Mesodermal cell (in vitro differentiated cells): ENCODE measurements at regions not wholly inside any gene's neighbourhood (a gene's known extent, or its start where the extent isn't known, plus 50 kb on each side); places are given as distances from the start of the nearest gene placed in this dataset.
"Not testable (repeated sequence)": the region's sequence is repeated elsewhere in the genome, so short reads cannot be mapped to it uniquely, and the experiment has no call there.

ENCODE experiments used
- H3K27ac ChIP-seq: 2 replicates; pipeline ENCODE4 v1.7.0; 2013; ENCODE audit warnings: mild to moderate bottlenecking, low read depth, low read length, moderate library complexity; ENCODE audit not compliant: severe bottlenecking
- H3K36me3 ChIP-seq: 2 replicates; pipeline ENCODE4 v1.7.1; 2013; ENCODE audit warnings: mild to moderate bottlenecking, low read length, moderate library complexity; ENCODE audit not compliant: control insufficient read depth, insufficient read depth
- H3K4me1 ChIP-seq: one replicate; pipeline ENCODE4 v1.7.1; 2013; ENCODE audit warnings: mild to moderate bottlenecking, low read length; ENCODE audit not compliant: insufficient read depth, control insufficient read depth, poor library complexity, severe bottlenecking
- H3K4me3 ChIP-seq: 2 replicates; pipeline ENCODE4 v1.7.0; 2013; ENCODE audit warnings: low read length, control low read depth, mild to moderate bottlenecking; ENCODE audit not compliant: insufficient read depth, poor library complexity, severe bottlenecking; ENCODE audit errors: extremely low read depth
- H3K9me3 ChIP-seq: 2 replicates; pipeline ENCODE4 v1.7.1; 2013; ENCODE audit warnings: mild to moderate bottlenecking, low read length, moderate library complexity; ENCODE audit not compliant: control insufficient read depth
- WGBS, 2 experiments: methylation state at CpG; one replicate each; pipeline ENCODE4 v1.1.5; 2013; ENCODE audit warnings: missing lambda C conversion rate in 2 of 2; ENCODE audit not compliant: insufficient coverage in 2 of 2; 5-methylcytosine and 5-hydroxymethylcytosine counted together

DNA sequence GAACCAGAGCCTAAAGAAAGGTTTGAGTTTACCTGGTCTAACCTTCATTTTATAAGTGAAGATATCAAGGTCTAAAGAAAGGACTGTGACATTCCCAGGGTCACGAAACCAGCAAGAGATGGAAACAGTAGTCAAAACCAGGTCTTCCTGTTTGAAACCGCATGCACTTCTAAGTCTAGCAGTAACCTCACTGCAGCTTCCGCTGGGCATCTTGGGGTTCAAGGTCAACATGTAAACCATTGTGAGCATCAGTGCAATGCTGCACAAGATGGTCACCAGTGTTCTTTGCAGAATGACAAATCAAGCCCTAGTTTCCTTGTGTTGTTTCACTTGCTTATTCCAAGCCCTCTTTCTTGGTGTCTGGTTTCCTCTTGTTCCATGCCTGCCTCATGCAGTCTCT, 292.9 kb upstream of the MEX3C start:
- 94 to 100% methylated on average over 3 of the region's 3 CpGs for WGBS, 2 experiments
- Histone ChIP-seq H3K9me3 (no peaks in the 10 kb centered on the region), H3K36me3 (no peaks in the 10 kb centered on the region), H3K27ac (no peak overlapping the region), H3K4me3 (no peak overlapping the region), H3K4me1 (no peaks in the 10 kb centered on the region)

DNA sequence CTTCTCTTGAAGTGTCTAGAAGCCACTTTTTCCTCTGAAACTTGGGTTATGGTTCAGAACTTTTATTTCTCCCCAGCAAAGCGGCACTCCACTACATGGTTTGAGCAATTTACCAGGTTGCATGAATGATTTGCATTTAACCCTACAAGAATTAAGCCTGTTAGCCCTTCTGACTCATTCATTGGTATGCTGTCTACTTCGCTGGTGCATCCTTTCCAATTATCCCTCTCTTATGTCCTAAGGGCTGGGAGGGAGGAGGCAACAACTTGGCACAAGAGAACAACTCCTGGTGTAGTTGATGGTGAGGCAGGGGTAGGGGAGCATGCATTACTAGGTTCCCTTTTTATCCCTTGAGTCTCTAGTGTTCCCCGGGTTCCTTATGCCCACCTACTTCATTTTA, 293.4 kb upstream of the MEX3C start:
- 100% methylated on average over 1 of the region's 3 CpGs for WGBS, 2 experiments
- H3K4me3 ChIP-seq = no peak overlapping the region
- H3K9me3 ChIP-seq = no peaks in the 10 kb centered on the region

DNA sequence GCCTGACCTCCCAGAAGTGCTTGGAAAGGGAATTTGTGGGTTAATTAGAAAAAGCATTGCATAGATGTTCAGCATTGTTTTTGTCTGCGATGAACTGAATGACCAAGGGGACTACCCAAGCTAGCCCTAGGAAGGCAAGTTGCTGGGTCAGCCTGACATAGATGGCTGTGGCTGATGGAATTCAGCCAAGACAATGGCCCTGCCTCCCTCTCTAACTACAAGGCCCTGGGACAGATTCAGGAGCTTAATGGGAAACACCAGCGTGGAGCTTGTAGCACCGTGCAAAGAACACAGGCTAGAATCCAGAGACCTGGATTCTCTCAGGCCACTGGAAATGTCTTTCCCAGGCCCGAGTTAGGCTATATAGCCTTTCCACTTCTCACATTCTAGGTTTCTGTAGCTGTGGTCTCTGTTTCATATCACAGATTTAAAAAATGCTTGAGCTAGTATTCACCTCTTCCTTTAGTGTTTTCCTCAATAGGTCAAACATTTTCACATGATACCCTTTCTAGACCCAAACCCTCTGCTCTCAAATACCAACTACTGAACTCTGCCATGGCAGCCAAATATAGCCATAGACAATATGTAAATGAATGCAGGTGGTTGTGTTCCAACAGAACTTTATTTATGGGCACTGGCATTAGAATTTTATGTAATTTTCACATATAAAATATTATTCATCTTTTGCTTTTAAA, 294.3 kb upstream of the MEX3C start:
- Histone ChIP-seq H3K9me3 (no peaks in the 10 kb centered on the region), H3K4me1 (no peaks in the 10 kb centered on the region)

More for the DNA sequence above, 293.4 kb upstream of the MEX3C start:
- Histone ChIP-seq H3K27ac (no peak overlapping the region), H3K4me1 (no peaks in the 10 kb centered on the region), H3K36me3 (no peaks in the 10 kb centered on the region)

DNA sequence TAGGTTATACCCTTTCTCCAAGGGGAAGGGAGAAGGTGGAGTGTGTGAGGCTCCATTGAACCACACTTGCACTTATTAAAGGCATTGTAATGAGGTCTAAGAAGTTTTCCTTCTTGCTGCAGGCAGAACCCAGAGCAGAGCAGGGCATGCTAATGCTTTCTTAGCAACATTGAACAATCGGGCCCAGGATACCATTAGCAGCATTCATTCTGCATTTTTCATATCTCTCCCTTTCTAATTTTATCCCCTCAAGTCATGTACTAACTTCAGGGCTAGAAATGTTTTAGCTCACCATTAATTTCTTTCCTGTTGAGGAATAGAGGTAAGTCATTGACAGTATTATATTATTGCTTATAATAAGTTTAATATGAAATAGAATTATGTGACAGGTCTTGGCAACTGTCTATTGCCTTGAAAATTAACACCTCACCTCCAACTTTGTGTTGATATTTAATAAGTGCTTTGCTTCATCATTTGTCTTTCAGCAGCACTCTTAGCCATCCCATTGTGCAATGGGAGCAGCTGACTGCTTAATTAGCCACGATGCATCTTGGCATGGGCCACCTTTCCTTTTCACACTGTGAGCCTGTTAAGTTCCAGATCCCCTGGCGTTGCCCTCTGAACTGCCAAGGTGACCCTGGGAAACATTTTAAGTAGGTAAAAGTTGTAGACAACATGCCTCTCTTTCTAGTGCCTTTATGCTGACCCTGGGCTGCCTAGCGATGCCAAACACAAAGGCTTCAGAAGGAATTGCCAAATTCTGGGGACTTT, 300.8 kb upstream of the MEX3C start:
- no peaks in the 10 kb centered on the region for H3K4me1 ChIP-seq
- H3K27ac ChIP-seq = no peak overlapping the region
- 74 to 88% methylated on average over 4 of the region's 4 CpGs for WGBS, 2 experiments
- H3K36me3 ChIP-seq = no peaks in the 10 kb centered on the region
- H3K9me3 ChIP-seq = no peaks in the 10 kb centered on the region
- no peak overlapping the region for H3K4me3 ChIP-seq

More for the DNA sequence above, 294.3 kb upstream of the MEX3C start:
- Histone ChIP-seq H3K4me3 (no peak overlapping the region), H3K27ac (no peak overlapping the region), H3K36me3 (no peaks in the 10 kb centered on the region)
- 80 to 97% methylated on average over 4 of the region's 4 CpGs for WGBS, 2 experiments

DNA sequence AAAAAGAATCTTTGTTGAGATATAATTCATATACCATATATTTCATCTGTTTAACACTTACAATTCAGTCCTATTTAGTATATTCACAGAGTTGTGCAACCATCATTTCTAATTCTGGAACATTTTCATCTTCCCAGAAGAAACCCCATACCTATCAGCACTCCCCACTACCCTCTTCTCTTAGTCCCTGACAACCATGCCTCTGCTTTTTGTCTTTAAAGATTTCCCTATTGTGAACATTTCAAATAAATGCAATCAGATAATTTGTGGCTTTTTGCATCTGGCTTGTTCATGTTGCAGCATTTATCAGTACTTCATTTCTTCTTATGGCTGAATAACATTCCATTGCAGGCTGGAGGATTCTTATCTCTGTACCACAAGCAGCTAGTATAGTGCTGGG, 305.9 kb upstream of the MEX3C start:
- Histone ChIP-seq H3K27ac (no peak overlapping the region), H3K36me3 (no peaks in the 10 kb centered on the region)

DNA sequence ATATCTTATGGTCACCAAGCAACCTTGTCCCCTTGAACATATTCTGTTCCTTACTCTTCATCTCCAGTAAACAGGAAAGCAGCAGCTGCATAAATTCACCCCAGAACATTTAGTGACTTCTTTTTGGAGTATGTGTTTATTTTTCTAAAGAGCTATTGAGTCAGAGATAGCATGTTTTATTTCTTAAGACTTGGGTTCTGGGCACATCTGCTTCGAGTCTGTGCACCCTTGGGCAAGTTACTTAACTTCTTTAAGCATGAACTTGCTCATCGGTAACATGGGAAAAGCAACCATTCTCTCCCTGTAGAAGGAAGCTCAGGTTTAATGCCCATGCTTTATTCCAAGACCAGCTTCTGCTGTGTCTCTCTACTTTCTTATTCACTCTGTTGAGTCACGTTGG, 309.3 kb upstream of the MEX3C start:
- WGBS, 2 experiments = 85 to 89% methylated on average over 3 of the region's 3 CpGs
- Histone ChIP-seq H3K4me3 (no peak overlapping the region), H3K27ac (no peak overlapping the region), H3K36me3 (no peaks in the 10 kb centered on the region), H3K4me1 (no peaks in the 10 kb centered on the region), H3K9me3 (peaks cover 5% of the 10 kb centered on the region)

More for the DNA sequence above, 305.9 kb upstream of the MEX3C start:
- H3K4me3 ChIP-seq = no peak overlapping the region
- H3K9me3 ChIP-seq = peaks cover 5% of the 10 kb centered on the region
- no peaks in the 10 kb centered on the region for H3K4me1 ChIP-seq

DNA sequence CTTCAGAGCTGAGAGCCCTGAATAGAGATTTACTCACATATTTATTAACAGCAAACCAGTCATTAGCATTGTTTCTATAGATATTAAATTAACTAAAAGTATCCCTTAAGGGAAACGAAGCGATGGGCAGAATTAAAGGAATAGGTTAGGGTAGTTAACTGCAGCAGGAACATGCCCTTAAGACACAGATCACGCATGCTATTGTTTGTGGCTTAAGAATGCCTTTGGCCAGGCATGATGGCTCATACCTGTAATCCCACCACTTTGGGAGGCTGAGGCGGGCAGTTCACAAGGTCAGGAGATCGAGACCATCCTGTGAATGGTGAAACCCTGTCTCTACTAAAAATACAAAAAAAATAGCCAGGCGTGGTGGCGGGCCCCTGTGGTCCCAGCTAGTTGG, 310.9 kb upstream of the MEX3C start:
- H3K36me3 ChIP-seq, H3K4me3 ChIP-seq, H3K9me3 ChIP-seq, H3K4me1 ChIP-seq, H3K27ac ChIP-seq: not testable (repeated sequence)
- WGBS, 2 experiments = 90 to 95% methylated on average over 4 to 6 of the region's 7 CpGs

DNA sequence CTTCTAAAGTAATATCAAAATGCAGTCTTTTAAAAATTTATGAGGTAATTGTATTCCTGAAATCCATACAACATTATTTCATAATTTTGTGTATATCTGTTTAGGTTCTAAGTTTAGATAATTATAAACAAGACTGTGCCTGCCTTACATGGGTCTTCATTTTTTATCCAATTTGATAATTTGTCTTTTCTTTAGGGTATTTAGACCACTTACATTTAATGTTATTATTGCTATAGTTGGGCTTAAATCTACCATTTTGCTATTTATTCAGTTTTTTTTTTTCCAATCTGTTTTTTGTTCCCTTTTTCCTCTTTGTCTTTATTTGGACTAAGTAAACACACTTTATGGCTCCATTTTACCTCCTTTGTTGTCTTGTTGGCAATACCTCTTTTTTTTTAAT, 312.5 kb upstream of the MEX3C start:
- no peak overlapping the region for H3K27ac ChIP-seq
- H3K4me3 ChIP-seq = no peak overlapping the region
- no peaks in the 10 kb centered on the region for H3K36me3 ChIP-seq
- H3K4me1 ChIP-seq = no peaks in the 10 kb centered on the region
- peaks cover 5% of the 10 kb centered on the region for H3K9me3 ChIP-seq

DNA sequence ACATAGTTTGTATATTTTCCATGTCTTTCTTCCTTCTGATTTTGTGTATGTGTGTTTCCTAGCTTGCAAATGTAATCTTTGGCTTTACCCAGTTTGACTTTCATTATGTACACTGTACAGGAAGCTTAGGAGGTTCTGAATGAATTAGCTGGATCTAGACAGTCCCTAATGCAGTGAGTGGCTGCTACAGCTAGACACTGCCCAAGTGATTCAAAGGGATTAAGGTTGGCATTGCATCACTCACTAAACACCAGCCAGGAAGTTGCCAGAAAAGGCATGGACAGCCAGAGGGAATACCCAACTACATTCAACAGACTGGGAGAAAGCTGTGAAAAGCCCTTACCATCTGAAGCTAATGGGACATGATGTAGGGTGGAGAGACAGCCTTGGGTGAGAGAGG, 316.0 kb upstream of the MEX3C start:
- no peak overlapping the region for H3K27ac ChIP-seq

DNA sequence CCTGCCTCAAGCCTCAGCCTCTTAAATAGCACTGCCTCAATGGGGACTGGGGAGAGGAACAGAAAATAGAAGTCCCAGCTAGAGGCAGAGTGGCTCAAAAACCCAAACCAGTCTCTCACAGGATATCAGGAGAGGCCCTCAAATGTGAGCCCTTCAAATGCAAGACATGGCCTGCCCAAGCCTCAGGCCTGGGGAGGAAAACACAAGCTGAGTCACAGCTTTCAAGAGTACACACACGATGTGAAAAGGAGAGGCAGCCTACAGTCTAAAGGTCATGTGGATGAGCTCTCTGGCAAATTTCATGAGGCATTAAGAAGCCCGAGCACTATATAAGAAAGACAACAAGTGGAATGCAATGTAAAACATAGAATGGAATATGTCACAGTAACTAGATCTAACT, 316.6 kb upstream of the MEX3C start:
- Histone ChIP-seq H3K27ac (no peak overlapping the region), H3K36me3 (no peaks in the 10 kb centered on the region), H3K9me3 (no peaks in the 10 kb centered on the region), H3K4me1 (no peaks in the 10 kb centered on the region), H3K4me3 (no peak overlapping the region)
- WGBS, 2 experiments = 58 to 88% methylated on average over 1 of the region's 2 CpGs

More for the DNA sequence above, 316.0 kb upstream of the MEX3C start:
- no peaks in the 10 kb centered on the region for H3K9me3 ChIP-seq
- no peak overlapping the region for H3K4me3 ChIP-seq
- H3K4me1 ChIP-seq = no peaks in the 10 kb centered on the region
- no peaks in the 10 kb centered on the region for H3K36me3 ChIP-seq

DNA sequence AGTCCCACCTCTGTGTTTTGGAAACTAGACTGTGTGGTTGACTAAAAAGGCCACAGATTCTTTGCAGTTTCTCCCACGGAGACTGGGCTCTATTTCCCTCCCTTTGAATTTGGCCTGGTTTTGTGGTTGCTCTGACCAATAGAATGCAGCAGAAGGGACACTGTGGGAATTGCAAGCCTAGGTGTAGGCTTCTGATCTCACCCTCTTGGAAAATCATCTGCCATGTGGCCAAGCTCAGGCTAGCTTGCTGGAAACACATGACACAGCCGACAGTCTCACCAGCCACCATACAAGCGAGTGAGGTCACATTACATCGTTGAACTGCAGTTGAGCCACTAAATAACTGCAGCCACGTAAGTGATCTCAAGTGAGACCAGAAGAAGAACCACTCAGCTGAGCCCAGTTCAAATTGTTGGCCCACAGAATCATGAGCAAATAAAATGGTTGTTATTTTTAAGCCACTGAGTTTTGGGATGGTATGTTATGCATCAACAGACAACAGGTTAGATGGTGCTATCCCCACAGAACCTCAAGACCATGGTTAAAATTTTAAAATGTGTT, 319.1 kb upstream of the MEX3C start:
- 92 to 100% methylated on average over 5 of the region's 5 CpGs for whole genome bisulfite sequencing, 2 experiments
- no peak overlapping the region for H3K4me3 ChIP-seq
- no peaks in the 10 kb centered on the region for H3K4me1 ChIP-seq
- no peaks in the 10 kb centered on the region for H3K36me3 ChIP-seq
- no peaks in the 10 kb centered on the region for H3K9me3 ChIP-seq
- no peak overlapping the region for H3K27ac ChIP-seq
